HG03097 (cell line): ENCODE measurements at regions not wholly inside any gene's neighbourhood (a gene's known extent, or its start where the extent isn't known, plus 50 kb on each side); places are given as distances from the start of the nearest gene placed in this dataset.
"Not testable (repeated sequence)": the region's sequence is repeated elsewhere in the genome, so short reads cannot be mapped to it uniquely, and the experiment has no call there.

ENCODE experiments used
- ATAC-seq: cut with Tn5 transposase; IDR thresholded peaks from one replicate; pipeline ENCODE4 v1.9.1; 2021; ENCODE audit not compliant: unreplicated experiment, low FRiP score

DNA sequence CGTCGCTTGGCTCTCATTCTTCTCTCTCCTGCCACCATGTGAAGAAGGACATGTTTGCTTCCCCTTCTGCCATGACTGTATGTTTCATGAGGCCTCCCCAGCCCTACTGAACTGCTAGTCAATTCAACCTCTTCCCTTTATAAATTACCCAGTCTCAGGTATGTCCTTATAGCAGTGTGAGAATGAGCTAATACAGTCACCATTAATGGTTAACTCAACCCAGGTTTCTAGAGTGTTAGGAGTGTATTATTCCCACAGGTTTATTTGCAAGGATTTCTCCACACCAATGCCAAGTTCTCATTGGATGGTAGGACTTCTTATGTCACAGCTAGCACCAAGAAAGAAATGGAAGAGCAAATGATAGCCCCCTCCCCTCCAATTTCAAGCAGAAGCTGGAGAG, 71.9 kb downstream of the DYNAP start:
- ATAC-seq = no peak

DNA sequence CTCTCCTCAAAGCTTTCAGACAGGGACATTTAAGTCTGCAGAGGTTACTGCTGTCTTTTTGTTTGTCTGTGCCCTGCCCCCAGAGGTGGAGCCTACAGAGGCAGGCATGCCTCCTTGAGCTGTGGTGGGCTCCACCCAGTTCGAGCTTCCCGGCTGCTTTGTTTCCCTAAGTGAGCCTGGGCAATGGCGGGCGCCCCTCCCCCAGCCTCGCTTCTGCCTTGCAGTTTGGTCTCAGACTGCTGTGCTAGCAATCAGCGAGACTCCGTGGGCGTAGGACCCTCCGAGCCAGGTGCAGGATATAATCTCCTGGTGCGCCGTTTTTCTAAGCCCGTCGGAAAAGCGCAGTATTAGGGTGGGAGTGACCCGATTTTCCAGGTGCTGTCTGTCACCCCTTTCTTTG, 78.7 kb downstream of the DYNAP start:
- not testable (repeated sequence) for ATAC-seq

GRCh38 chr18:54671291-54671881, 80.3 kb downstream of the DYNAP start:
- ATAC-seq = no peak

- ATAC-seq = no peak
Measured at GRCh38 chr18:54672109-54672508, 81.1 kb downstream of the DYNAP start.

DNA sequence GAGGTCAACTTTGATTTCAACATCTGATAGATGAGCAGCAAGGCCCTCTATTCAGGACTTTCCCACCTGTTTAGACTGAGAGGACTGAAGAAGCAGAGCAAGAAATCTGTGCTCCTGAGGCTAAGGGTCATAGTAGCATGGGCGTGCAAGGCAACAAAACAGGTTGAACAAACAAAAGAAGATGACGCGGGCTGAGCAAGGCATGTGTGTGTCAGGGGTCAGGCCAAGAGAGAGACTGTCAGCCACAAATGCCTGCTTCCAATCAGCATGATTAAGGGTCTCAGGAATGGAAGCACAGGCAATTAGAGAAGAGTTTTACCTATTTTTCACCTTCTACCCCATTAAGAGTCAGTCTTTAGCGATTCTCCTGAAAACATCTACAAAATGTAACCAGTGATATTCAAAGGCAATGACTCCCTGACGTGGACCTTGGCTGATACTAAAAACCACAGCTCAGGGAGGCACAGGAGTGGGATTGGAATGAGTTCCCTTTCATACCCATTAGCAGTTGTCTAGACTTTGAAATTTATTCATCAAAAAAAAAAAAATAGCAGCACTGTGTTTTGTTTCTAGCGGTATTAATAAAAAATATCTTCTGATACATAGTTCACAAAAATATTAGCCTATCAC, 81.9 kb downstream of the DYNAP start:
- ATAC-seq = no peak

- no peak for ATAC-seq
Measured at GRCh38 chr18:54673936-54674335, 82.9 kb downstream of the DYNAP start.

DNA sequence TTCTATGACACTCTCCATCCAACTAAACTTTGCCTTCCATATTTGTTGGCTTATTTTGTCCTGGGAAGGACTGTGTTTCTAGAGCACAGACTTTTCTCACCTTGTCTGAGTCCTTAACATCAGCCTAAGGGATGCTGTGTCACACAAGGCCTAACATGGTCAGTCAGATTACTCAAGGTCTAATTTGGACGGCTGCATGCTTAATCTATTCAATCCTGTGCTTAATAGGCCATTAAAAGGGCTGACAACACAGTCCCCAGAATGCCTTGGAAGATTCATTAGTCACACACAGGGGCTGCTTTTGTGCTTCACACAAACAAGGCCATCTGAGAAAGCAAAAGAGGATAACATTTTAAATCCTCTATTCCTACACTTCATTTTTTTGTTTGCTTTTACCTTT, 84.0 kb downstream of the DYNAP start:
- no peak for ATAC-seq

DNA sequence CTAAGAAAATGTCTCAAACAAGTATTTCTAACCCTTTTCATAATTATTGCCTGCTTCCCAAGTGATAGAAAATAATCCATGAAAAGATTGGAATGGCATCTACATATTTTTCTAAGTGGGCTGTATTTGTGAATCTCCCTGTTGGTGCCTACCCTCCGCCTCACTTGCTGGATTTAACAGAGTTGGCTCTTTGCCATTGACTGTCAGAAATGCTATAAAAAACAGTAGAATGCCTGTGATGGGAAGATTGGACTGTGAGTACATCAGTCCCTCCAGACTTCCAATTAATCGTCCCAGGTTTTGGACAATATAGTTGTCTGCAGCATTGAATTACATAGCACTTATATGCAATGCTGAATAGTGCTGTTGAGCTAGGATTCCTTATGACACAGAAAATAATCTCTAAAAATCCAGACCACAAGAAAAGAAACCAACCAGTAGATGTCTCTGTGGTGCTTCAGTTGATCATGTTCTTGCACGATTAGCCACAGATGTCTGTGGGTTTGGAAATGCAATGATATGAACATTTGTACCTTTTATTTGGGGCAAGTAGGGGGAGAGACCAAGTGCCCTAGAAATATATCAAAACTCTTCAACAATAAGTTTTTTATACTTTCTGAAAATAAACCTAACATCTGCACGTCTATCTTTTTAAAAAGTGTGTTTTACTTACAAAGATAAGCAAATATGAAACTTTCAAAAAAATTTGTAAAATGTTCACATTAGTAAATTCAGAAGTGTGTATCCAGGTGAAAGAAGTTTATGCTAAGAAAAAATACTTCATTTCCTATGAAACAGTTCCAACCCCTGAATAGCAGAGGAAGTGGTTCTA, 88.5 kb downstream of the DYNAP start:
- no peak for ATAC-seq

GRCh38 chr18:54684784-54685183, 93.7 kb downstream of the DYNAP start:
- ATAC-seq = no peak

- no peak for ATAC-seq
Measured at GRCh38 chr18:54689319-54689718, 98.3 kb downstream of the DYNAP start.

DNA sequence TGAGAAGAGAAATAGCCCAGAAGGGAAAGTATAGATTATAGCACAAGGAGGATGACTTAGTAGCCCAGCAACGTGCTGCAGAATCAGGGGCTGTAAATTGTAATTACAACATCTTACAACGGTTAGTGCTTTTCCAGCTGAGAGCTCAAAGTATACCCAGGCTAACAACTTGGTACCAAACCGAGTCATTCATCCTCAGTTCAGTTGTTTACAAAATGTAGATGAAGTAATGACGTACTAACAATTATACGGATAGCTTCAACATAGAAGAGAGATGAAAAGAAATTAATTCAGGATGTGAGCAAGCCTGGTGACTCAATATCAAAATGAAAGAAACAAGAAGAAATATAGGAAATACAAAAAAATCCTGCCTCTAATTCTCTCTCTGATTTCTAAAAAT, 99.2 kb downstream of the DYNAP start:
- ATAC-seq = no peak

DNA sequence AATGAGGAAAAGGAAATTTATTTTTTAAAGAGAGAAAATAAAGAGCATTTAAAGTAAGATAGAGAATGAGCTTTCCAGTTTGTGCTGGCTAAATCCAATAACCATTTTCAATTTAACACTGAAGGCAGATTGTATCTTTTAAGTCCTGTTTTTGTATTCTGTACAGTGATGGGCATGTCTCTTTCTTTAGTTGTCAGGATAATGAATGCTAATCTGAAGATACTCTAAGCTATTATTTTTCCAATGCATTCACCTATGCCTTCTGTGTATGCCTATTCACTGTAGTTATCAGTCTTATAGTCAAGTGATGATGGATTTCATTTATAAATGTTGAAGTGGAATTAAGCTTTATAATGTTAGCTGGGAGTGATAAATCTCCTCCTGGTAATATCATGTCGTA, 101.4 kb downstream of the DYNAP start:
- no peak for ATAC-seq

DNA sequence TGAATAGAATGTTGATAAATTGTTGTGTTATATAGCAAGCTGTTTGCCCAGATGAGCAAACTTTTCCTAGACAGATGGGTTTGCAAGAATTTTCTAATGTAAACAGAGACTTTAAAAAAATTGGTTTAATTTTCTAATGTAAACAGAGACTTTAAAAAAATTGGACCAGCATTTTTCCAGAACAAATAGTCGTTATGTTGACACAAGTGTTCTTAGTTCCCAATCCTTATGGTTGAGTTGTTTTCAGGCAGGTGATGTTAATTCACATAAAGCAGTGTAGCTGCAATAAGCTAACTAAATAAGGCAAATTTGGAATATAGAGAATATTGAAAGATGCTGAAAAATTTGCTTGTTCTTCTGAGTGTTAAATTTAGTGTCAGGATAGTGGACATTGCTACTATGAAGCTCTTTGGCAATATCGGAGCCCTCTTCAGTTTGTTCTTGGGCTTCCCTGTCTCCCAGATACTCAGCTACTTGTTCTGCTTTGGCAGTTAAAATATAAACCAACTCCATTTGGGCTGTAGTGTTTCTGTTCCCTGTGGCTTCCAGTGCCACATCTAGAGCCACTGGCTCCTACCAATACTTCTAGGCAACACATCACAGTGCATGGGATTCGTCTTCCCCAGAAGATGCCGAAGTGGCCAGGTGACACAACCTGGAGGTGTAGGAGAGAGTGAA, 105.7 kb downstream of the DYNAP start:
- no peak for ATAC-seq

- ATAC-seq = no peak
Measured at GRCh38 chr18:54700580-54700979, 109.5 kb downstream of the DYNAP start.

GRCh38 chr18:54702686-54703085, 111.6 kb downstream of the DYNAP start:
- ATAC-seq = no peak

GRCh38 chr18:54710074-54710899, 118.0 kb upstream of the RAB27B start:
- no peak for ATAC-seq

DNA sequence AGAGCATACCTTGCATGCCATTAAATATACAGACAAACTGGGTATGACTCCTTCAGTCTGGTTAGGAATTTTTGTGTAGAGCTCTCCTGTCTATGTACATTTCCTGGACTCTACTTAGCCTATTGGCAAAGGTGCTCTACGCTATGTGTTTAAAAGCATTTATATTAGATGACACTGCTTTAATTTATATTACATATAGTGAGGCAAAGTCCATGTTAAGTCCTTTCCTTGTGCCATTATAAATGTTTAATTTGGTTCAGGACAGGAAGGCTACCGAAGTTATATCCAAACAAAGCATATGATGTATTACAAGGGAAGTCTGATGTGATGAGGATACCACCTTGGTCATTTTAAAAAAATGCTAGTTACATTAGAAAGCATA, 117.4 kb upstream of the RAB27B start:
- ATAC-seq = no peak

DNA sequence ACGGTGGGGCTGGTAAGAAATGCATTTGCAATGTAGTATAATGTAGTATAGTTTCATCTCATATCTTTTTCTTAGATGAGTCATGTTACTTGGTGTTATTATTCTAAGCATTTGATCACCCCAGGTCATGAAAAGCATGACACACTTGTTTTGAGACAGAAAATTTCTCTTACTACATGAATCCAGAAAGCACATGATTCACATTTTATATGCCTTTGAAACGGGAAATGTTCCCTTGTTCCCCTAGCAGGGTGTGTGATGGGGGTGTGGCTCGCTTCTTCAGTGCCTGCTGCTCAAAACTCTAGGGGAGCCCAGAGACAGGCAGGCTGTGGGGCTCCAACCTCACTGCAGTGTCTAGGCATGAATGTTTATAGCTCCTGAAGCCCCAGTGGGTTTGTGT, 116.0 kb upstream of the RAB27B start:
- no peak for ATAC-seq

DNA sequence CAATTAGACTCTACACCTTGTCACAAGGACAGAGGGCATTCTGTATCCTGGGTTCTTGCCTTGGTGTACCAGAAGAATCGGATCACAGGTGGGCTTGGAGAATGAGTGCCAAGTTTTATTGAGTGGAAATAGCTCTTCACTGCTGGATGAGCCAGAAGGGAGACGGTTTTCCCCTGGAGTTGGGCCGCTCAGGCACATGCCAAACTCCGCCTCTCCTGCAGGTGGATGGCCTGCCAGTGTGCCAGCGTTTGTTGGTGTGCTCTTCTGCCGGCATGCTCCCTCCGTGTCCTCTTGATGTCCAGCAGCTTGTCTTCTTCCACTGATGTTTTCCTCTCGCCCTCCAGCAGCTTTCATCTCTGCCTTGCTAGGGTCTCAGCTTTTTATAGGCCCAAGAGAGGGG, 115.5 kb upstream of the RAB27B start:
- no peak for ATAC-seq

DNA sequence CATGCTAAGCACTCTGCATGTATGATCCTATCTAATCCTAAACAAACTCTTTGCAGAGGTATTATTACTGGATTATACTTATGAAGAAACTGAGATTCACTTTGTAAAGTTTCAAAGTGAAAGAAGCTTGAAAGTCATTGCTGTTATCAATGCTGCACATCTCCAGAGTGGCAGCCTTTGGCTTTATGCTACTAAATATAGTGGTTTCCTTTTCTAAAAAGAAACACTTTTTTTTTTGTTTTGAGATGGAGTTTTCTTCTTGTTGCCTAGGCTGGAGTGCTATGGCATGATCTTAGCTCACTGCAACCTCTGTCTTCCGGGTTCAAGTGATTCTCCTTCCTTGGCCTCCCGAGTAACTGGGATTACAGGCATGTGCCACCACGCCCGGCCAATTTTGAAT, 114.9 kb upstream of the RAB27B start:
- ATAC-seq = no peak

GRCh38 chr18:54714851-54715250, 113.4 kb upstream of the RAB27B start:
- ATAC-seq = no peak
